ENCODE measurements at regions not wholly inside any gene's neighbourhood (a gene's known extent, or its start where the extent isn't known, plus 50 kb on each side); places are given as distances from the start of the nearest gene placed in this dataset.

- no peak for TF ChIP-seq CTCF (IDR thresholded peaks at IDR 0.05)
- no peak for TF ChIP-seq EP300 (IDR thresholded peaks at IDR 0.05)
- no peak for TF ChIP-seq POLR2A (IDR thresholded peaks at IDR 0.05)
These were observed 52.5 kb upstream of the ID3 start for GRCh38 chr1:23611601-23612327.

Measured in upper lobe of left lung (tissue), 4 donors.